Stimulated activated CD4-positive, alpha-beta T cell treated with anti-CD3 and anti-CD28 coated beads, Interleukin-1b, Interleukin-23, amount 100 ng/mL, for 24 hours (primary cell): ENCODE measurements at regions not wholly inside any gene's neighbourhood (a gene's known extent, or its start where the extent isn't known, plus 50 kb on each side); places are given as distances from the start of the nearest gene placed in this dataset.

Source experiments
- DNase-seq, 4 experiments: peaks; one replicate each; pipeline ENCODE4 v3.0.0-alpha.2; 2020; ENCODE audit warnings: low read depth in 4 of 4, low spot score in 1 of 4

GRCh38 chr7:41108821-41109220, 594.1 kb downstream of the INHBA start:
- no peak for DNase-seq

- DNase-seq, result no peak
These were observed 594.9 kb downstream of the INHBA start for GRCh38 chr7:41107938-41108448.

GRCh38 chr7:41107330-41107937, 595.5 kb downstream of the INHBA start:
- no peak for DNase-seq

GRCh38 chr7:41104631-41105030, 598.3 kb downstream of the INHBA start:
- no peak for DNase-seq

- DNase-seq, result no peak
These were observed 599.6 kb downstream of the INHBA start for GRCh38 chr7:41103331-41103730.

- no peak for DNase-seq
These were observed 604.0 kb downstream of the INHBA start for GRCh38 chr7:41098846-41099245.

GRCh38 chr7:41098402-41098801, 604.5 kb downstream of the INHBA start:
- no peak for DNase-seq

GRCh38 chr7:41097501-41097900, 605.4 kb downstream of the INHBA start:
- DNase-seq, result no peak

GRCh38 chr7:41096917-41097316, 606.0 kb downstream of the INHBA start:
- no peak for DNase-seq

- no peak for DNase-seq
These were observed 609.7 kb downstream of the INHBA start for GRCh38 chr7:41093141-41093540.

- DNase-seq, result no peak
These were observed 617.6 kb downstream of the INHBA start for GRCh38 chr7:41085244-41085643.

- no peak for DNase-seq
These were observed 618.5 kb downstream of the INHBA start for GRCh38 chr7:41084381-41084780.

GRCh38 chr7:41069635-41070034, 633.3 kb downstream of the INHBA start:
- DNase-seq, result no peak

- DNase-seq, result no peak
These were observed 635.3 kb downstream of the INHBA start for GRCh38 chr7:41067576-41067975.

GRCh38 chr7:41065663-41066062, 637.2 kb downstream of the INHBA start:
- DNase-seq, result no peak

- DNase-seq, result no peak
These were observed 639.8 kb downstream of the INHBA start for GRCh38 chr7:41063116-41063515.

- DNase-seq, result no peak
These were observed 642.1 kb downstream of the INHBA start for GRCh38 chr7:41060796-41061195.

- no peak for DNase-seq
These were observed 643.1 kb downstream of the INHBA start for GRCh38 chr7:41059796-41060195.

GRCh38 chr7:41058986-41059741, 643.7 kb downstream of the INHBA start:
- no peak for DNase-seq

- no peak for DNase-seq
These were observed 647.8 kb downstream of the INHBA start for GRCh38 chr7:41054960-41055661.

GRCh38 chr7:41053820-41054219, 649.1 kb downstream of the INHBA start:
- no peak for DNase-seq

- no peak for DNase-seq
These were observed 650.2 kb downstream of the INHBA start for GRCh38 chr7:41052736-41053135.
